Caco-2 (cell line): ENCODE measurements at regions not wholly inside any gene's neighbourhood (a gene's known extent, or its start where the extent isn't known, plus 50 kb on each side); places are given as distances from the start of the nearest gene placed in this dataset.

Experiments
- BruUV-seq: library from RNA; stranded (reverse); fragments of 400-500 nt; replicated peaks from 2 replicates; lab custom pipeline; 2021; lab: Mats Ljungman, UMichigan
- CTCF ChIA-PET: fragments of 300-600 bp; sonication (Branson Sonifier 250); formaldehyde crosslinking; loops from one replicate; lab custom pipeline; 2022; ENCODE audit warnings: antibody characterized with exemption; lab: Charles Lee
- POLR2A ChIA-PET: fragments of 300-600 bp; sonication (Branson Sonifier 250); formaldehyde crosslinking; loops from one replicate; lab custom pipeline; 2022; ENCODE audit warnings: antibody characterized with exemption; lab: Charles Lee
- DNase-seq, 2 experiments: peaks; one replicate each; pipeline versions ENCODE4 v3.0.0 to v3.0.0-alpha.2; 2020 to 2022
- H3K27me3 ChIP-seq: replicated peaks from 2 replicates; pipeline ENCODE4 v1.6.0; 2011; ENCODE audit warnings: low read length; ENCODE audit not compliant: control insufficient read depth, insufficient read depth
- H3K36me3 ChIP-seq: 2 replicates; pipeline ENCODE4 v1.5.1; 2011; ENCODE audit warnings: low read length; ENCODE audit not compliant: control insufficient read depth, insufficient read depth
- H3K4me1 ChIP-seq: fragments of 250-450 bp; sonication (Bioruptor Pico); 2 replicates; pipeline ENCODE4 v1.5.1; 2020; ENCODE audit warnings: mild to moderate bottlenecking
- H3K4me3 ChIP-seq: 2 replicates; pipeline ENCODE4 v1.5.1; 2011; ENCODE audit warnings: low read depth, mild to moderate bottlenecking, control low read depth, low read length
- H3K9me3 ChIP-seq: fragments of 250-450 bp; sonication (Bioruptor Pico); 2 replicates; pipeline ENCODE4 v1.5.1; 2020; ENCODE audit warnings: mild to moderate bottlenecking, moderate library complexity
- H3K27ac Mint-ChIP-seq: one replicate; pipeline ENCODE4 v1.8.0; 2022; ENCODE audit warnings: mixed read lengths; ENCODE audit not compliant: unreplicated experiment
- H3K27me3 Mint-ChIP-seq: one replicate; pipeline ENCODE4 v1.8.0; 2022; ENCODE audit warnings: mixed read lengths; ENCODE audit not compliant: insufficient read depth, unreplicated experiment
- H3K36me3 Mint-ChIP-seq: one replicate; pipeline ENCODE4 v1.8.0; 2022; ENCODE audit warnings: mild to moderate bottlenecking, mixed read lengths; ENCODE audit not compliant: insufficient read depth, unreplicated experiment
- H3K4me1 Mint-ChIP-seq: one replicate; pipeline ENCODE4 v1.8.0; 2022; ENCODE audit warnings: low read depth, mixed read lengths; ENCODE audit not compliant: unreplicated experiment
- H3K4me3 Mint-ChIP-seq: one replicate; pipeline ENCODE4 v1.8.0; 2022; ENCODE audit warnings: mild to moderate bottlenecking, moderate library complexity, mixed read lengths; ENCODE audit not compliant: unreplicated experiment
- H3K9me3 Mint-ChIP-seq: one replicate; pipeline ENCODE4 v1.8.0; 2022; ENCODE audit warnings: mixed read lengths; ENCODE audit not compliant: unreplicated experiment
- CTCF ChIP-seq, 2 experiments: fragments of 200-600 bp in 1 of 2; IDR thresholded peaks; 1 replicate in 1 of 2; 2 replicates in 1 of 2; pipeline versions ENCODE4 v1.5.1 to v1.8.0; 2011 to 2022; ENCODE audit warnings: antibody characterized with exemption in 1 of 2, control low read depth in 1 of 2, inconsistent platforms in 1 of 2, low read depth in 1 of 2, low read length in 1 of 2, mild to moderate bottlenecking in 1 of 2, moderate library complexity in 1 of 2; ENCODE audit not compliant: insufficient read depth in 1 of 2, severe bottlenecking in 1 of 2, unreplicated experiment in 1 of 2
- intact Hi-C: fragments of 100-400 bp; cut with micrococcal nuclease; formaldehyde crosslinking; loops from one replicate; pipeline ENCODE4 v1.10.0; 2022; ENCODE audit not compliant: unreplicated experiment

DNA sequence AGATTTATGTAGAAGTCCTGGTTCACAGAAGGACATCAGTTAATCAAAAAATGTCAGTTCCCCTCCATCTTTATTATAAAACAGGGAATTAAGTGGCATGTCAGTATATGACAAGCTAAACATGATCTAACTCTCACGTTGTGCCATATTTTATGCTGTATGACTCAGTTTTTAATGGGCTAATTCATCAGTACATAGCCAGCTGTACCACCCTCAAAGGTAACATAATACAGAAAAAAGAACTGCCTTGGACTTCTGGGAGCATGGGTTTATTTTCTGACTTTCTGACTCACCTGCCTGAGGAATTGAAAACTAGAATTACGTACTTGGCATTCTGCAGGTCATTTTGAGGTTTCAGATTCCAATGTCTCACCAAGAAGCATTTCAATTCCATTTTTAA lies 135.7 kb downstream of the CMPK2 start:
- POLR2A ChIA-PET: no interaction called here
- Histone ChIP-seq H3K9me3 (no peaks in the 10 kb centered on the region), H3K36me3 (no peaks in the 10 kb centered on the region), H3K27me3 (no peaks in the 10 kb centered on the region), H3K4me1 (no peaks in the 10 kb centered on the region), H3K4me3 (no peak overlapping the region)
- no peak for TF ChIP-seq CTCF (IDR thresholded peaks at IDR 0.05; ENCODE audit: insufficient read depth in 1 of 2, low read depth in 1 of 2, low read length in 1 of 2, severe bottlenecking in 1 of 2, unreplicated experiment in 1 of 2)
- intact Hi-C loops: no loop called here
- Mint-ChIP-seq H3K27me3 (peaks cover 10% of the 10 kb centered on the region), H3K9me3 (no peaks in the 10 kb centered on the region), H3K27ac (no peak overlapping the region), H3K36me3 (no peaks in the 10 kb centered on the region), H3K4me3 (no peak overlapping the region), H3K4me1 (no peaks in the 10 kb centered on the region)
- BruUV-seq: no TSS peak
- CTCF ChIA-PET: interaction anchor here (0.5 kb wide), 1 partner anchor 186 kb away, joined by 3 read pairs; no protein-coding TSS in a partner anchor
- DNase-seq: no peak

GRCh38 chr2:6730649-6731532 lies 134.8 kb downstream of the CMPK2 start:
- BruUV-seq: no TSS peak
- TF ChIP-seq CTCF (IDR thresholded peaks at IDR 0.05; ENCODE audit: insufficient read depth in 1 of 2, low read depth in 1 of 2, low read length in 1 of 2, severe bottlenecking in 1 of 2, unreplicated experiment in 1 of 2): no peak
- H3K27me3 Mint-ChIP-seq: peaks cover 10% of the 10 kb centered on the region
- no peak for DNase-seq
- Histone ChIP-seq H3K36me3 (no peaks in the 10 kb centered on the region), H3K27me3 (no peaks in the 10 kb centered on the region), H3K4me1 (no peaks in the 10 kb centered on the region), H3K9me3 (no peaks in the 10 kb centered on the region), H3K4me3 (no peak overlapping the region)
- H3K4me3 Mint-ChIP-seq: no peak overlapping the region
- H3K27ac Mint-ChIP-seq: no peak overlapping the region
- intact Hi-C loops: no loop called here
- CTCF ChIA-PET: no interaction called here
- H3K4me1 Mint-ChIP-seq: no peaks in the 10 kb centered on the region
- H3K9me3 Mint-ChIP-seq: no peaks in the 10 kb centered on the region
- no peaks in the 10 kb centered on the region for H3K36me3 Mint-ChIP-seq
- POLR2A ChIA-PET: no interaction called here

DNA sequence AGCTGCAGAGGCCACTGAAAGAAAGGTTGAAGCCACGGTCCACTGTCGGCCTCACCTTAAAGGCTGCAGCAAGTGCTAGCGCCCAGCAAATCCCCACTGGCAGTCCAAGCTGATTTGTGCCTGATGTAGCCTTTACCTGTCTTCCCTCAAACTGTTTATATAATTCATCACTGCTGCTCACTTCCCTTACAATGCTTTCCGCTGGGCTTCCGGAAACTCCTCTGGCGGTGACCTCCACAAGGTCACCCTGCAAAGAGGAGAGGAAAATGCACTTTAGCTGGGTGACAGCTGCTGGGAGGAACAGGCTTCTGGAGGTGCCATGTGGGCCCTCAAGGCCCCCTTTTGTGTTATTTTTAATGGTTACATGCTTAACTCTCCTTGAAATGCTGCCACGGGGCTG lies 126.2 kb downstream of the CMPK2 start:
- no peaks in the 10 kb centered on the region for H3K4me1 Mint-ChIP-seq
- BruUV-seq: no TSS peak
- H3K9me3 Mint-ChIP-seq: no peaks in the 10 kb centered on the region
- Histone ChIP-seq H3K27me3 (no peaks in the 10 kb centered on the region), H3K4me3 (no peak overlapping the region), H3K4me1 (no peaks in the 10 kb centered on the region), H3K9me3 (no peaks in the 10 kb centered on the region), H3K36me3 (no peaks in the 10 kb centered on the region)
- DNase-seq: no peak
- peaks cover 14% of the 10 kb centered on the region for H3K27me3 Mint-ChIP-seq
- no peak for TF ChIP-seq CTCF (IDR thresholded peaks at IDR 0.05; ENCODE audit: insufficient read depth in 1 of 2, low read depth in 1 of 2, low read length in 1 of 2, severe bottlenecking in 1 of 2, unreplicated experiment in 1 of 2)
- H3K27ac Mint-ChIP-seq: no peak overlapping the region
- H3K36me3 Mint-ChIP-seq: no peaks in the 10 kb centered on the region
- H3K4me3 Mint-ChIP-seq: no peak overlapping the region
- ChIA-PET CTCF (no interaction called here), POLR2A (no interaction called here)
- intact Hi-C loops: no loop called here
